ENCODE measurements at regions not wholly inside any gene's neighbourhood (a gene's known extent, or its start where the extent isn't known, plus 50 kb on each side); places are given as distances from the start of the nearest gene placed in this dataset.

GRCh38 chr12:114812384-114812783 lies 128.4 kb upstream of the TBX3 start:
- TF ChIP-seq REST (IDR thresholded peaks at IDR 0.05; ENCODE audit: low read depth), result no peak
- no peak for TF ChIP-seq TAF1 (IDR thresholded peaks at IDR 0.05; ENCODE audit: low read depth)
- no peak for TF ChIP-seq RAD21 (IDR thresholded peaks at IDR 0.05; ENCODE audit: low read depth)
- TF ChIP-seq, protein P1, sequence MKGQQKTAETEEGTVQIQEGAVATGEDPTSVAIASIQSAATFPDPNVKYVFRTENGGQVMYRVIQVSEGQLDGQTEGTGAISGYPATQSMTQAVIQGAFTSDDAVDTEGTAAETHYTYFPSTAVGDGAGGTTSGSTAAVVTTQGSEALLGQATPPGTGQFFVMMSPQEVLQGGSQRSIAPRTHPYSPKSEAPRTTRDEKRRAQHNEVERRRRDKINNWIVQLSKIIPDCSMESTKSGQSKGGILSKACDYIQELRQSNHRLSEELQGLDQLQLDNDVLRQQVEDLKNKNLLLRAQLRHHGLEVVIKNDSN (IDR thresholded peaks at IDR 0.05), result no peak
